HL-60/S4 treated with retinoic acid at 250 ng/mL for 4 days and 3 days (cell line): ENCODE measurements at regions not wholly inside any gene's neighbourhood (a gene's known extent, or its start where the extent isn't known, plus 50 kb on each side); places are given as distances from the start of the nearest gene placed in this dataset.
"Not testable (repeated sequence)": the region's sequence is repeated elsewhere in the genome, so short reads cannot be mapped to it uniquely, and the experiment has no call there.

Experiments used
- in situ Hi-C: fragments of 300-500 bp; cut with MboI; formaldehyde crosslinking; loops from 2 replicates; pipeline ENCODE4 v1.7.0; 2022; ENCODE audit warnings: low sequenced_read_pairs

DNA sequence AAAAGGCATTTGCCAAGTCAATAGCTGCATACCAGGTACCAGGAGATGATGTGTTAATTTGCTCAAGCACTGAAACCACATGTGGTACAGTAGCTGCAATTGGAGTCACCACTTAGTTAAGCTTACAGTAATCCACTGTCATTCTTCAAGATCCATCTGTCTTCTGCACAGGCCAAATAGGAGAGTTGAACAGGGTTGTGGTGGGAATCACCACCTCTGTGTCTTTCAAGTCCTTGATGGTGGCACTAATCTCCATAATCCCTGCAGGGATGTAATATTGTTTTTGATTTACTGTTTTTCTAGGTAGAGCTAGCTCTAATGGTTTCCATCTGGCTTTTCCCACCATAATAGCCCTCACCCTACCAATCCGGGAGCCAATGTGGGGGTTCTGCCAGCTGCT, 91.9 kb downstream of the FCRL5 start:
- in situ Hi-C loops = no loop called here

GRCh38 chr1:157457279-157457678, 95.0 kb downstream of the FCRL5 start:
- in situ Hi-C loops = no loop called here

- in situ Hi-C loops = no loop called here
Measured at GRCh38 chr1:157455318-157455717, 97.0 kb downstream of the FCRL5 start.

GRCh38 chr1:157450106-157450505, 102.2 kb downstream of the FCRL5 start:
- in situ Hi-C loops = no loop called here

DNA sequence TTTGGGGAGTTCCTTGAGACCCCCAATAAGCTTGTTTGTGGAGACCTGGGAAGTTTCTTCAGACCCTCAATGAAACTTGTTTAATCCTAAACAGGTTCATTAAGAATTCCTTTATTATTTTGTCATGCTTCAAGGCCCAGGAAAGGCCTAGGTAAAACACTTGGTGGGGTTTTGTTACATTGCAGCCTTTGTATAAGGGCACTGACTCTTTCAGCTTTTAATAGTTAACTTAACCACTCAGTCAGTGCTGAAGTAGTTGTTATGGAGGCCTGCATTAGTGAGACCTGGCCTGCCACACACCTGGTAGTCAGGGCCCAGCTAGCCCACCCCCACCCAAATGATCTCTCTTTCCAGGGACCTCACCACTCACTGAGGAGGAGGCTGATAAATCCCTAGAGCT, 103.7 kb downstream of the FCRL5 start:
- in situ Hi-C loops = no loop called here

DNA sequence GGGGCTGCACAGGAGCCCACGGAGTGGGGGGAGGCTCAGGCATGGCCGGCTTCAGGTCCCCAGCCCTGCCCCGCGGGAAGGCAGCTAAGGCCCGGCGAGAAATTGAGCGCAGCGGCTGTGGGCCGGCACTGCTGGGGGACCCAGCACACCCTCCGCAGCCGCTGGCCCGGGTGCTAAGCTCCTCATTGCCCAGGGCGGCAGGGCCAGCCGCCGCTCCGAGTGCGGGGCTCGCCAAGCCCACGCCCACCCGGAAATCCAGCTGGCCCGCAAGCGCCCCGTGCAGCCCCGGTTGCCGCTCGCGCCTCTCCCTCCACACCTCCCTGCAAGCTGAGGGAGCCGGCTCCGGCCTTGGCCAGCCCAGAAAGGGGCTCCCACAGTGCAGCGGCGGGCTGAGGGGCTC, 106.0 kb downstream of the FCRL5 start:
- in situ Hi-C loops = not testable (repeated sequence)

- in situ Hi-C loops = not testable (repeated sequence)
Measured at GRCh38 chr1:157445616-157446140, 106.6 kb downstream of the FCRL5 start.

GRCh38 chr1:157442065-157442464, 110.2 kb downstream of the FCRL5 start:
- in situ Hi-C loops = no loop called here

DNA sequence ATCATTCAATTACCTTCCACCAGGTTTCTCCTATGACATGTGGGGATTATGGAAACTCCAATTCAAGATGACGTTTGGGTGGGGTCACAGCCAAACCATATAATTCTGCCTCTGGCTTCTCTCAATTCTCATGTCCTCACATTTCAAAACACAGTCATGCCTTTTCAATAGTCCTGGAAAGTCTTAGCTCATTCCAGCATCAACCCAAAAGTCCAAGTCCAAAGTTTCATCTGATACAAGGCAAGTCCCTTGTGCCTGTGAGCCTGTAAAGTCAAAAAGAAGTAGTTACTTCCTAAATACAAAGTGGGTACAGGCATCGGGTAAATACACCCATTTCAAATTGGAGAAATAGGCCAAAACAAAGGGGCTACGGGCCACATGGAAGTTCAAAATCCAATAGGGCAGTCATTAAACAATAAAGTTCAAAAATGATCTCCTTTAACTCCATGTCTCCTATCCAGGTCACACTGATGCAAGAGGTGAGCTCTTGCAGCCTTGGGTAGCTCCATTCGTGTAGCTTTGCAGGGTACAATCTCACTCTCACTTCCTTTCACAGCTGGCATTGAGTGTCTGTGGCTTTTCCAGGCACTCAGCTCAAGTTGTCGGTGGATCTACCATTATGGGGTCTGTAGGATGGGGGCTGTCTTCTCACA, 112.9 kb downstream of the FCRL5 start:
- in situ Hi-C loops = no loop called here

GRCh38 chr1:157438613-157439012, 113.7 kb downstream of the FCRL5 start:
- in situ Hi-C loops = no loop called here

- in situ Hi-C loops = no loop called here
Measured at GRCh38 chr1:157438146-157438545, 114.2 kb downstream of the FCRL5 start.

GRCh38 chr1:157437296-157437695, 115.0 kb downstream of the FCRL5 start:
- in situ Hi-C loops = no loop called here

DNA sequence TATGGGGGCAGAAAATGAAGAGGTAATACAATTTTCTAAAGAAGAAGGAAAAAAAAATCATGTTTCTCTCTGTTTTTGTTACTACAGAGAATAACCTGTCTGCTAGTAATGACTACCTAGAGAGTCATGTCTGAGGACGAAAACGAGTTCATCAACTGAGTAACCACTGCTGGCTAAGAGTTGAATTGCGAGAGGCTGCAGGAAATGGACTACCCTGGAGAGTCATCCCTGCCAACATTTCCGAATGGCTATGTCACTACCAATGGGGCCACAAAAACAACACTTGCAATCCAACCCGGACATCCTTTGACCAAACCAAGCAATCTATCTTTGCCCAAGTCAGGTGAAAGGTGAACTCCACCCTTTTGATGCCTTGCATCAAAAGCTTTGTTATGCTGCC, 120.6 kb downstream of the FCRL5 start:
- in situ Hi-C loops = no loop called here

DNA sequence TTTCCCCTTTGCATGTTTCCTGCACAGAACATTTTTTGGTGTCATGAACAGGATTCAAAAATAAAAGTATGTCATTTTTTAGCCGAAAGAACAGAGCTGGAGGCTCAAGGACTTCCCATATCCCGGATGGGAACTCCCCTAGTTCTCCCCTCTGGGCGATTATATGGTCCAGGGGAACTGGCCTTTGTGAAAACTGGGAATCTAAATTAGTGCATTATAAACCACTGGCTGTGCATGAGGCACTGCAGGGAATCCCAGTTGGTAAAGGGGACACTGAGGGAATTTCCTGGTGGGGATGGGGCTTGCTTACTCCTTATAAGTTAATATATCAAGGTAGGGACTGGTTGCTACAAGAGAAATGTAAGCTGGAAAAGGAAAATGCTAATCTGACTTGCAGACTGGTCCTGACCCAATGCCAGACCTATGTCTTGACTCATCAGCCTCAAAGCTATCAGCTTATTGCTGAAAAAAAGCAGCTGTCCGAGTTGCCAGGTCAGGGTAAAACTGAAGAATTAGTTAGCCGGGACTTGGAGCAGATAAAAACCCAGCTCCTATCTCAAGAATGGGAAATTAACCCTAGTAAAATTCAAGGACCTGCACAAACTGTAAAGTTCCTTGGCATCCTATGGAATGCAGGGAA, 122.6 kb downstream of the FCRL5 start:
- in situ Hi-C loops = no loop called here

GRCh38 chr1:157423764-157424163, 128.6 kb downstream of the FCRL5 start:
- in situ Hi-C loops = not testable (repeated sequence)

GRCh38 chr1:157419845-157420542, 132.3 kb downstream of the FCRL5 start:
- in situ Hi-C loops = no loop called here

DNA sequence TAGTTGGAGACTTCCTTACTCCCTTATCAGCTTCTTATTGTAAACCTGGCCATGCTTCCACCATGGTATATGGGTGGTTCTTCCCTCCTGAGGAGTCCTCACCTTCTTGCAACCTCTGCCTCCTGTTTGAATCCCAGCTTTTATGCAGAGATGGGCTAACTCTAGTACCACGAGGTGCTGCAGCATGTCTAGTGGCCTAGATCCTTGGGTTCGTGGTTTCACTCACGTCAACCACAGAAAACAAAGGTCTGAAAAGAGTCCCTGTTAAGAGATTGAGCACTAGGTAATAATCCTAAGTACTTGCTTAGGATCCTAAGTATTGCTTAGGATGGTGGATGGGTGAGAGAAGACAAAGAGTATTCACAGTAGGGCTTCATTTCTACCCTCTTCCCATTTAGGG, 133.7 kb downstream of the FCRL5 start:
- in situ Hi-C loops = no loop called here

- in situ Hi-C loops = no loop called here
Measured at GRCh38 chr1:157418231-157418630, 134.1 kb downstream of the FCRL5 start.

DNA sequence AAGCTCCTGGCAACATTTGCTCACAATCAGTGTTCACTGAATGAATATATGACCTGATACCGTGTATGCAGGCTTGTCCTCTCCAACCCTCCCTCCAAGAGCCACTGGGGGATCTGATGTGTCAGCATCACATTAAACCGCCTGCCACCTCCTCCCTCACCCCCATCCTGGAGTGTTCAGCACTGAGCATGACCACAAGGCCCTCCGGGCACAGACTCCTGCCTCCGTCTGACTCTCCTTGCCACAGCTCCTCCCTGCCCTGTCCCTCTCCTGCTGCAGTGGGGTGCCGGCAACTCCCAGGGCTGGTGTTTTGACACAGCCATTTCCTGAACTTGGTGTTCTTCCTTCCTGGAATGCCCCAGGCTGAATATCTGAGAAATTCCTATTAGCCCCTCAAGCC, 136.7 kb downstream of the FCRL5 start:
- in situ Hi-C loops = no loop called here

- in situ Hi-C loops = no loop called here
Measured at GRCh38 chr1:157412308-157412707, 140.0 kb downstream of the FCRL5 start.

DNA sequence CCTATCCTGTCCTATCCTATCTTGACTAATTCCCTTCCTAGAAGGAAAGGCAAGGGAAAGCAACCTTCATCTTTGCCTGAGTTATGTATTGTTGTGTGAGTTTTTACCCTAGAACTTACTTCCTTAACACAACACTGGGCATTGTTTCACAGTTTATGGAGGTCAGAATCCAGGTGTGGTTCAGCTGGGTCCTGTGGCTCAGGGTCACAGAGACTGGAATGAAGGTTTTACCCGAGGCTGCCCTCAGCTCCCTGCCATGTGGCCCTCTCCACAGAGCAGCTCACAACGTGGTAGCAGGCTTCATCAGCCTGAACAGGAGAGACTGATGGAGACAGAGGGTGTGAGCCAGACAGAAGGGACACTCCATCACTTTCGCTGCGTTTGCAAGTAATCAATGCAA, 140.5 kb downstream of the FCRL5 start:
- in situ Hi-C loops = no loop called here

DNA sequence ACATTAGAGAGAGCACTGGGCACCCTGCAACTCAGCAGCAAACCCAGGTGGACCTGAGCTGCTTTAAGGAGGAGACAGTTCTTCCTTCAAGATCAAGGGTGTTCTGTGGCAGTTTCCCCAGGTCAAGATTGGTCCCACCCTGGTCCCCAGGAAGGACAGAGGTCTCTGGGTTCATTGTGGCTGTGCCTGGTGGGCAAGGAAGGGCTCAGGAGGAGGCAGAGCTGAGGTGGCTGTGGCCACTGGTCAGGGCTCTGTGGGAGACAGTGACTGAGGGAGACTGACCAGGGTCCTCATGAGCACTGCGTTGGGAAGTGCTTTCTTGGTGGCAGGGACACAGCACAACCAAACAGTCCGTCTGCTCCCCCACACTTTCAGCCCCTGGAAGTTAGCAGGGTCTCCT, 141.3 kb downstream of the FCRL5 start:
- in situ Hi-C loops = no loop called here
